ENCODE measurements at regions not wholly inside any gene's neighbourhood (a gene's known extent, or its start where the extent isn't known, plus 50 kb on each side); places are given as distances from the start of the nearest gene placed in this dataset.
A peak's percentile ranks its signal among the peaks of the same experiment; 100 is the strongest.
"Not testable (repeated sequence)": the region's sequence is repeated elsewhere in the genome, so short reads cannot be mapped to it uniquely, and the experiment has no call there.

DNA sequence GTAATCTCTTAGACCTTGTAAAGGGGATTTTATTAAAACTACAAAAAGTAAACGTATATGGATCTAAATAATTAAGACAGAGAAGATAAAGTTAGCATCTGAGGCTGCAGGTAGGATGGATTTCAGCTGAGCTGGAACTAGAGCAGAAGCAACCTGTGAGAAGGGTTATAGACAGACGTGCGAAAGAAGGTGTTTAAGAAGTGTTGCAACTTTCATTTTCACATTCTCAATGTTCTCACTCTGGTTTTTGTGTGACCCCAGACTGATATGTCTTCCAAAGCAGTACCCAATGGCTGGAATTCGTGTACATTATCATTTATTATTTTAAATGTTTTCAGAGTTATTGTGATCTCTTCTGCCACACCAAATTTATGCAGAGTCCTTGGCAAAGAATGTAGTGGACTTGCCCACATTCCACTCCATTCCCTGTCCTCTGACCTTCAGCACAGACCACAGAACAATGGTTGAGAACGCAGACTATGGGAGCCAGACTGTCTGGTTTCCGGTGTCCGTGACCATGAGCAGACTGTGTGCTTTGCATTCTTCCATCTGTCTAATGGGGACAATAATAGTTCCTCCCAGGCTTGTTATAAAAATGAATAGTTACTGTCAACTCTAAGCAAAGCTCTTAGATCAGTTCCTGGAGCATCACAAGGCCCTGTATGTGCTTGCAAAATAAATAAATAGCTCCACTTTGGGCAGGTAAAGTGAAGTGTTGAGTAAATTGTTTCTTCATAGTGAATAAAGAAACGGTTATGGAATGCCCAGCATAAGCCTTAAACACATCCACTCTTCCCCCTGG lies 140.6 kb upstream of the SAMSN1 start:
- DNase-seq, result peak in 1 of 51 donors; percentile 10

DNA sequence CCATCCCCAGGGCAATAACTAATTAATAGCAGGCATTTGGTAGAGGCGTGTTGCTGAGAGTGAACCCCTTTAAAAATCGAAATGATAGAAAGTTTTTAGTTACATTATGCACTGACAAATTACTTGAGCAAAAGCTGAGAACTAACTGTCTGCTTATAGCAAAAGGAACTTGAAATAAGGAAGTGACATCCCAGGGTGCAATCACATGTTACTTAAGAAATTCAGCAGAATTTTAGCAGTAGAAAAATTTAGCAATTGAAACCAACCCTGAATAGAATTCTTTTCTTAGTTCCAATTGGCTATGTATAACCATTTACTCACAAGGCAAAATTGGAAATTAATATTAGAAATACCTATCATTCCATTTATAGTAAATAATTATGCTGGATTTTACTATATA lies 139.5 kb upstream of the SAMSN1 start:
- peak in 1 of 51 donors; percentile 2 for DNase-seq

DNA sequence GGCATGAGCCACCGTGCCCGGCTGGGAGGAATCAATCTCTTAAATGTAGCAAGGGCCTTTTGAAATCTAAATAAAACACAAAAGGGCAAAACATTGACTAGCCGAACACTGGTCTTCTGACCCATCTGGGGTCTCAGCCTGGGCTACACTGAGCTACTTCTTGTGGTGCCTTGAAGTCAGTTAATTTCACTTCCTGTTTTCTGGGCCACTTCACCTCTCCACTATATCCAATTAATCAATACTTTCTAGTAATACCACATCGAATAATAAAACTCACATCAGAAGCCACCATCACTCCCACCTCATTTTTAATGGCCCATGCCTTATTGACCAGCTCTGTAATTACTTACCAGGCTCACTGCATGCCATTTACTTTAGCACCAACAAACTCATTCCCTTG lies 138.0 kb upstream of the SAMSN1 start:
- no peak for DNase-seq

DNA sequence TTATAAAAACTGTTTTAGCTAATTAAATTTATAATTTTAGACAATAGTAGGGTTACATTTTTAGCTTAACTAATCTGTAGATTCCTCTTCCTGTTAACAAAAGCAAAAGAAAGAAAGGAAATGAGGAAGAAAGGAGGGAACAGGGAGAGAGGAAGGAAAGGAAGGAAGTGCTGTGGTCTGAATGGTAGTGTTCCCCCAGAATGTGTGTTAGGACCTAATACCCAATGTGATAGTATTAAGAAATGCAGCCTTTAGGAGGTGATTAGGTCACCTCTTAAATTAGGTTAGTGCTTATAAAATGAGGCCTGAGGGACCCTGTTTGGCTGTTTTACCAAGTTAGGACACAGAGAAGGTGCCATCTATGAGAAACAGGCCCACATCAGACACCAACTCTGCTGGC lies 136.9 kb upstream of the SAMSN1 start:
- DNase-seq, result peak in 1 of 51 donors; percentile 7

DNA sequence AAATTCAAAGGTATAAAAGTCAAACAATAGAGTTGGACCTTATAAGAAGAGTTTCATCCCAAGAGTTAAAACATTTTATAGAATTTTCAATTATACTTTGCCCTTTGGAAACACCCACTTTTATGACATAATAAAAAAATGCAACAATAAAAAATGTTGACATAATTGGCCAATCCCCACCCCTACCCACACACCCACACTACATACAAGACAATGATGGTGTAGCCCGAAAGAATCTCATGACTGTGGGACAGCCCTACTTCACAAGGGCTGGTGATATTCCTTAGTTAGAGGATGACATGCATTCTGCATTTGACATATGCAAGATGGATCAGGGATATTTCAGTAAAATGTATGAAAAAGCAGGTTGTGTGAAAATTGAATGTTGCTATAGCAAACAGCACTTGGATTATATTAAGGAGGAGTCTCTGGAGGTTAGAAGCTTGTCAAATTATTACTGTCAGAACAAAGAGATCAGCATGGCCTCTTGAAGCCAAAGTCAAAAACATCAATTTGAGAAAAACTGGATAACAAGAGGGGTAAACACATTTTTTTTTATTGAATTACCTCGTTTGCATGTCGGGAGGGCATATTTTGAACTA lies 133.0 kb upstream of the SAMSN1 start:
- DNase-seq, result no peak

DNA sequence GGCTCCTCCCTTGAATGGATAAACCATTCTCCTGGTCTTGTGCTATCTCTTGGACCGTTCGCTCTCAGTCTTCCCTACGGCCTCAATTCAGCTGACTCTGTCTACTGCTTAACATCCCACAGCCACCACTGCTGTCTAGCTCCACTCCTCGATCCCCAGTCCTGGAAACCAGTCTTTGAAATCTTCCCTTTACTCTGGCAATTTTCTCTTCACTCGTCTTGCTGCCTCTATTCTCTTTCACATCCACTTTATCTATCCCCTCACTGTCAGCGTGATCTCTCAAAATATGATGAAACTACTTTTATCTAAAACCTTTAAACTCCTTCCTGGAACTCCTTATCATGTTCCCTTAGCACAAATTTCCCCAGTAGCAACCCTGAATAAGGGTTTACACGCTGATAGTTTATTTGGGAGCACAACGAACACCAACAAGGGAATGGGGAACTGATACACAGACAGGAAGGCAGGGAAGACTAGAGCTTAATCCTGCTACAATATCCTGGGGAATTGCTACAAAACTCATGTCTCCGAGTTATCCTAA lies 131.6 kb upstream of the SAMSN1 start:
- DNase-seq, result peak in 1 of 51 donors; percentile 1

DNA sequence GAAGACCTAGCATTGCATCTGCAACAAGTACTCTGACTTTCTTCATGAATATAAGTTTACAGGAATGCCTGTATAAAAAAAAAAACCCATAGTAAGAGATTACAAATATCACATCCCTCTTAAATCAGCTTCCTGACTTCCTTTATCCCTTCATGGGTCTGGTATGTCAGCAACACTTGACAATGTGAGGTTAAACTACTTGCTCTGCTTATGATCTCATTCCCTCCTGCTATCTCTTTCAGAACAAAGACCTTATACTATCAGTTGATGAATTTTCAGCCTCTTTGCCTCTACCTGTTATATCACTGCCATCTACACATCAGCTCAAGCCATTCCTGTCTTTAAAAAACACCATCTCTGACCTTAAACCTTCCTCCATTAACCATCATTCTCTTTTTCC lies 130.9 kb upstream of the SAMSN1 start:
- DNase-seq, result no peak

DNA sequence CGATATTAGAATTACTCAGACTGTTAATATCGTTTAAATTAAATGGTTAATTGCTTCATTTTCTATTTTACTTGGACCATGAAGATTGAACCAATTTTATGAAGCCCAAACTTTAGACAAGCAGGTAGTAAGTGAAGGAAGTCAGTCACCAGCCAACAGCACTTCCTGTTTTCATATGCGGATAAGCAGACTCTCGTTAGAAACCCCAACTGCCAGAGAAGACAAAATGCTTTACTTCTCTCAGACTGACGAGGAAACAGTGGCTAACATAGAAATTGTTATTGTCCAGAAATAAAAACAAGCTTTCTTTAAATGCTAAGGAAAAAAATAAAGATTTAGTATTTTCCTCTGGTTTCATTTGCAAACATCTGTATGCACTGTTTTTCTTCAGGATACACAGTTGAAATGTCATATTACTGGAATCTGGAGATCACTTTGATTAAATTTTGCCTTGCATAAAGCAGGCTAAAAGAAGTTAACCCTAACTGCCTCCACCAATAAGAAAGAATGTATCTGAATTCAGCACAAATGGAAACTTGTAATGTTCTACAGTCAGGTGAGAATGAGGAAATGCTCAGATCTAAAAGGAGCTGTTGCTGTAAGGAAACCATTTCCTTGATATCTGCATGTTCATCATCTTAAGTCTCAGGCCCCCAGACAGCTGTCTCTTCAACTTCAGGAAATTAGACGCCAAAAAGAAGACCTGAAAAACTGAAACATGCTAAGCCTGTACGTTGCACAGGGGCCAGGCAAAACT lies 129.8 kb upstream of the SAMSN1 start:
- DNase-seq, result peak in 1 of 51 donors; percentile 3

DNA sequence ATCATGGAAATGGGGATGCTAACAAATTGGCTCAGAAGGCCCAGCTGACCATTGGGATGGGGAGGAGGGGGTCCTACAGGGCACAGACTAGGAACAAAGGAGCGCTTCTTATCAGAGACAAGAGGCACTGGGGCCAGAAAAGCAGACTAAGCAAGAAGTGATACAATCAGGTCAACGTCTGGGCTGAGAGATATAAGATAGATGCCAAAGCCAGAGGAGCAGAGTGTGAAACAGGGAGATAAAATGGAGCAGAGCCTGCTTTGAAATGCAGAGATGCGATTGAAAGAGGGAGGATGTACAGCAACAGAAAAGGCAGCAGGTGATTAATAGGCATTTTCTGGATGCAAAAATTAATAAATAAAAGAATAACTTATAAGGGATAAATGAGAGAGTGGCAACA lies 127.5 kb upstream of the SAMSN1 start:
- DNase-seq, result no peak

DNA sequence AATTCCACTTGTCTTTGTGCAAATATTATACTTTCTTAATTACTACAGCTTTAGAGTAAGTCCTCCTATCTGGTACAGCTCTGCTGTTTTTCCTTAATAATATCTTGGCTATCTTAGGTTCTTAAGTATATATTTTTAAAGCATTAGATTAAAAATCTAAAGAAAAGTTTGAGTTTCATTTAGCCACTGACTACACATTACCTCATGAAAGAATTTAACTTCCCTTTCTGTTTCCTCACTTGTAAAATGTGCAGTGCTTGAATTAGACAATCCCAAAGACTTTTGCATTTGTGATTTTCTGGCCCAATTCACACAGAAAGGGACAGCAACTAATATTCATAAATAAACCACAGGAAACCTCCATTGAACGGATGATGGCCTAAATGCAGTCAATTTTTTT lies 126.4 kb upstream of the SAMSN1 start:
- DNase-seq, result no peak

DNA sequence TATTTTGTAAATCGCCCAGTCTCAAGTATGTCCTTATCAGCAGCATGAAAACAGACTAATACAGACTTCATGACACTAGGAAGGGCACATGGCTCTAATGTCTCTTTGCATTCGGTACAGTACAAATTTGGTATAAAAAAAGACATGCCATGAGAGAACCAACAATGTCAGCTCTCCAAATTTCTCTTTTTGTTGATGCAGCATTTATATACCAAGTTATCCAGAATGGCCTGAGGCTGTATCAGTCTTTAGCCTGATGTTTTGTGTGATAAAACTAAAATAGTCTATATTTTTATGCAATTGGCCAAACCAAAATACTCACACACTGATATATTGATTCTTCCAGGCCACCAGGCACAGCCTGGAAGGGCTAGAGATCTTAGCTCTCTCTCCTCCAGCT lies 124.3 kb upstream of the SAMSN1 start:
- no peak for DNase-seq

DNA sequence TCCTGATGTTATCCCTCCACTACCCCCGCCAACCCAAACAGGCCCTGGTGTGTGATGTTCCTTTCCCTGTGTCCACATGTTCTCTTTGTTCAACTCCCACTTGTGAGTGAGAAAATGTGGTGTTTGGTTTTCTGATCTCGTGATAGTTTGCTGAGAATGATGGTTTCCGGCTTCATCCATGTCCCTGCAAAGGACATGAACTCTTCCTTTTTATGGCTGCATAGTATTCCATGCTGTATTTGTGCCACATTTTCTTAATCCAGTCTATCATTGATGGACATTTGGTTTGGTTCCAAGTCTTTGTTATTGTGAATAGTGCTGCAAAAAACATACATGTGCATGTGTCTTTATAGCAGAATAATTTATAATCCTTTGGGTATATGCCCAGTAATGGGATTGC lies 123.0 kb upstream of the SAMSN1 start:
- not testable (repeated sequence) for DNase-seq

DNA sequence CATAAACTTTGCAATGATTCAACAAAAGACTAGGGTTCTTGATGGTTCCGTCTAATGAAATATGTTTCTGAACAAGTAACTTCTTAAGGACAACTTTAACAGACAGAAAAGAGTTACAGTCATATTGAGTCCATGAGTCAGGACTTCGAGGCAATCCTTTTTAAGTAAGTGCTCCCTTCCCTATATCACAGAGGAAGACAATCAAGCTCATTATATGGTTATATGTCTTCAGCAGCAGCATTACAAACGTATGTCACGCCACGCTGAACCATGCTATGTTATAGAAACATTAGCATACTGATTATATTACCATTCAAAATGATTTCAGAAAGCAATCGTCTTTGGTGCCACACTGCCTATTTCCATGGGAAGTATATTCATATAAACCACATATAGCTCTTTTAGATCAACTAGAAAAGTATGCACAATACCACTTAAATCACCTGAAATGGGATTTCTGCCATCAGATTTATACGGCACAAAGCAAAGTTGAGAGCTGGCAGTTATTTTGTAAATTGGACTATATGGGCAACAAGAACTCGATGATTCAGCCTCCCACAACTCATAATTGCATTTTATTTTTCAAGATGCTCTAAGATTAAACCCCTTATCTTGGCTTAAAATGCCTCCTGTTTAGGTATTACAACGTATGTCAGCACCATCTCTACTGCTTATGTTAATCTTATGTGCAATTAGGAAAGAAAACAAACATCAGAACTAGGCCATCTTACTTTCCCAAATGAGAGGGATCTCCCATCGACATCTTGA lies 111.3 kb upstream of the SAMSN1 start:
- no peak for DNase-seq

DNA sequence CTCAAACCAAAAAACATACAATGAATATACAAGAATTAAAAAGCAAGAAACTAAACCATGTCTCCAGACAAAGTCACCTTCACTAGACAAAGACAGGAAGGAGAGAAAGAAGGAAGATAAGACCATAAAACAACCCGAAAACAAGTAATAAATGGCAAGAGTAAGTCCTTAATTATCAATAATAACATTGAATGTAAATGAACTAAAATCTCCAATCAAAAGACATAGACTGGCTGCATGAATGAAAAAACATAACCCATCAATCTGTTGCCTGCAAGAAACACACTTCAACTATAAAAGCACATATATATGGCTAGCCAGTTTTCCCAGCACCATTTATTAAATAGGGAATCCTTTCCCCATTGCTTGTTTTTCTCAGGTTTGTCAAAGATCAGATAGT lies 100.8 kb upstream of the SAMSN1 start:
- no peak for DNase-seq

DNA sequence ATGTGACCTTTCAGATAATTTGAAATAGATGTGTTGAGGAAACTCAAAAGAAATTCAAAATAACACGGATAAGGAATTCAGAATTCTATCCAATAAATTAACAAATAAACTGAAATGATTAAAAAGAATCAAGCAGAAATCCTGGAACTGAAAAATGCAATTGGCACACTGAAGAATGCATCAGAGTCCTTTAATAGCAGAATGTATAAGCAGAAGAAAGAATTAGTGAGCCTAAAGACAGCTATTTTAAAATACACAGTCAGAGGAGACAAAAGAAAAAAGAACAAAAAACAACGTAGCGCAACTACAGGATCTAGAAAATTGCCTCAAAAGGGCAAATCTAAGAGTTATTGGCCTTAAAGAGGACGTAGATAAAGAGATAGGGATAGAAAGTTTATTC lies 99.6 kb upstream of the SAMSN1 start:
- DNase-seq, result no peak

DNA sequence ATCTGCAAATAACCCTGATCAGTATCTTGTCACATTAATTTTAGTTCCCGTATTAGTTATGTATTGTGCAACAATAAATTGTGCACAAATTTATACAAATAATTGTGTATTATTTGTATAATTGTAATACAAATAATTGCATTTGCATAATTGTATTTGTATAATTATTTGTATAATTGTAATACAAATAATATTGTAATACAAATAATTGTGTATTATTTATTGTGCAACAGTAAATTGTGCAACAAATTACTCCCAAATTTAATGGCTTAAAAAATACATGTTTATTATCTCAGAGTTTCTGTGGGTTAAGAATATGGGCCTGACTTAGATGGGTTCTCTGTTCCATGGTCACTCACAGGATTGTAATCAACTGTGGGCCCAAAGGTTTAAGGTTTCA lies 86.2 kb upstream of the SAMSN1 start:
- no peak for DNase-seq

DNA sequence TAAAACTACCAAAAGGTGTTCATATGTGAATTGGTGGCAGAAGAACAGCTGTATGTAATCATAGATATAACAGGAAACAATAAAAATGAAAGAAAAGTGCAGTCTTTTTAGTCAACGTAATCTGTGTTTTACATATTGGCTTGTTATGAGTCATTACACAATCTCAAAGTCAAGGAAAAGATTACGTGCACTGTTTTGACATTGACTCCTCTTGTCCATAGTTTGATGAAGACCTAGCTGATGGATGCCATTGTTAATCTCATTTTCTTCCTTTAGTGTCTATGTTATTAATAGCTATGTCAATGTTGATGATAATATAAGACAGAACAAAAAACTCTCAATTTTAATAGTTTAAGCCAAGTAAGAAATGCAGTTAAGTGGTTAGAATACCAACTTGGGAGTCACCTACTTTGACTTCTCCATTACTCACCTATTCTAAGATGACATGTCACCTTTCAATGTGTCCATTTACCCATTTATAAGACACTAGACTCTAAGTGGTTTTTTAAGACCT lies 84.5 kb upstream of the SAMSN1 start:
- no peak for DNase-seq

DNA sequence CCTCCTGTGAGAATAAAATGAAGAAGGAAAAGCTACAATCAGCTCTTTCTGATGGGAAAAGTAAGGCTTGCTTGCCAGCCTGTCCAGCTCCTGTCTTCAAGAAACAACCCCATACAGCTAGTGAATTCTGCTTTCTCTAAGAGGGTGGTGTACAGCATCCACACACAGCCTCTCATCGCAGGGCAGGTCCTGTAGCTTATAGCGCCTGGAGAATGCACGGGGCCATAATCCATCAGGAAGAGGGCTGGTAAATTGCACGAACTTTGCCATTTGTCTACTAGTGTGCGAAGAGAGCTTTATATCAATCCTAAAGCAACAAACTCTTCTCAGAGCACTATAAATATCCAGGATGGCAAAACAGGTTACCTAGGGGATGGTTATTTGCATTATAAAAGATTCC lies 83.3 kb upstream of the SAMSN1 start:
- peak in 1 of 51 donors; percentile 13 for DNase-seq

DNA sequence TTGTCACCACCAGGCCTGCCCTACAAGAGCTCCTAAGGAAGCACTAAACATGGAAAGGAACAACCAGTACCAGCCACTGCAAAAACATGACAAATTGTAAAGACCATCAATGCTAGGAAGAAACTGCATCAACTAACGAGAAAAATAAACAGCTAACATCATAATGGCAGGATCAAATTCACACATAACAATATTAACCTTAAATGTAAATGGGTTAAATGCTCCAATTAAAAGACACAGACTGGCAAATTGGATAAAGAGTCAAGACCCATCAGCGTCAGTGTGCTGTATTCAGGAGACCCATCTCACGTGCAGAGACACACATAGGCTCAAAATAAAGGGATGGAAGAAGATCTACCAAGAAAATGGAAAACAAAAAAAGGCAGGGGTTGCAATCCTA lies 77.0 kb upstream of the SAMSN1 start:
- DNase-seq, result not testable (repeated sequence)

DNA sequence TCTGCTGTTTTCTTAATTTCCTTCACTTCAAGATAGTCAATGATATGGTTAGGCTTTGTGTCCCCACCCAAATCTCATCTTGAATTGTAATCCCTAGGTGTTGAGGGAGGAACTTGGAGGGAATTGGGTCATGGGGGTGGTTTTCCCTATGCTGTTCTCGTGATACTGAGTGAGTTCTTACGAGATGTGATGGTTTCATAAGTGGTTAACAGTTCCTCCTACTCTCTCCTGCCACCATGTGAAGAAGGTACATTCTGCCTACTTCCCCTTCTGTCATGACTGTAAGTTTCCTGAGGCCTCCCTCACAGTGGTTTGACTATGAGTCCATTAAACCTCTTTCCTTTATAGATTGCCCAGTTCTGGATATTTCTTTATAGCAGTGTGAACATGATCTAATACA lies 74.0 kb upstream of the SAMSN1 start:
- DNase-seq, result no peak

DNA sequence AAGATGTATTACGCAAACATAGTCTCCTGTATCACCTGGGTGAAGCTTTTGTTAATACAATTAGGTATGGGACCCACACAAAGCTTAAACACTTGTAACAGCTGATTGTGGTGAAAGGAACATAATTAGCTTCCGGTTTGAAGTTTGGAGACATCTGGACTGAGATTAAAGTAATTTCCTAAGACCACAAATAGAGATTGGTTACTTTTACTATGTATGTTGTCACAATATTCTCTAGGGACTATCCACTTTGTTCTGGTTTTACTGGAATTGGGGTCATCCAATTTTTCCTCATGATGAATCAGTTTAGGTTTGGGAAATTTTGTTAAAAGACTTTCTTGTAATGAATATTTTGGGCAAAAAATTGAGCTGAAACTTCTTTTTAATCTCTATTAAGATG lies 71.8 kb upstream of the SAMSN1 start:
- no peak for DNase-seq

DNA sequence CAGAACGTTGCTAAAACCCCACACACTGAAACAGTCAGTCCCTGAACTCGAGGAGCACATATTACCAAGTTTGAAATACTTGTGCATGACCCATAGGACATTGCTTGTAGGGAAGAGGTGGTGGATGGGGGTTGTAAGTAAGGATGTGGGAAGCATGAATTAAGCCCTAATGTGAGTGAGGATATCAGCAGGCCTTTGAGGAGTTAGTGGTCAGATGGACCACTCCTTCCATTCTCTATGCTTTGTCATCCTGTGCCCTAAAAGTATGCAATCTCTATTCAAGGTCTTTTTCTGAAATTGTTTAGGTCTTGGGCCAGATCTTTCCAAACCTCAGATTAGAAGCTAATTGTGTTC lies 70.9 kb upstream of the SAMSN1 start:
- no peak for DNase-seq
